ENCODE measurements at regions not wholly inside any gene's neighbourhood (a gene's known extent, or its start where the extent isn't known, plus 50 kb on each side); places are given as distances from the start of the nearest gene placed in this dataset.

DNA sequence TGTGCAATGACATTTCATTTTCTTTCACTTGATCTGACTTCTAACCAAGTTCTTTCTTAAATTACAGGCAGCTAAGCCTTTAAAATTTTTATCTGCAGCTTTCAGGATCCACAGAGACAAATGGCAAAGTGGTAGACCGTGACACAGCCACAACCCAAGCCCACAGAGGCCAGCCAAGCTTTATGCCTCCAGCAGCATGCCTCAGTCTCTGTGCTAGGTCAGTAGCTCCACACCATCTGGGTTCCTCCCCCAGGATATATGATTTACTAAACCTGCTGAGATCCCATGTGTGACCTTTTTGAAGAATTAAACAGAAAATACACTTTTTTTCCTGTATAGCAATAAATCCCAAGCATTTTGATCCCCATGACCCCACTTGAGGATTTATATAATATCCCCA is 290.4 kb upstream of the CAND1 start:
- in situ Hi-C loops (cut with HindIII; ENCODE audit: low pct_unique_long_range_greater_than_20kb, low sequenced_read_pairs): no loop called here
- no peak for DNase-seq (ENCODE audit: low read depth, low spot score)
- ATAC-seq: no peak
- no peaks in the 10 kb centered on the region for H3K9me3 ChIP-seq (ENCODE audit: control insufficient read depth, insufficient read depth, low read depth, low read length)
- no peaks in the 10 kb centered on the region for H3K4me1 ChIP-seq (ENCODE audit: control insufficient read depth, insufficient read depth, low read length)
- no peaks in the 10 kb centered on the region for H3K27me3 ChIP-seq (ENCODE audit: control insufficient read depth, insufficient read depth, low read length)
- intact Hi-C loops (cut with micrococcal nuclease; ENCODE audit: unreplicated experiment): no loop called here
- TF ChIP-seq, protein P1, sequence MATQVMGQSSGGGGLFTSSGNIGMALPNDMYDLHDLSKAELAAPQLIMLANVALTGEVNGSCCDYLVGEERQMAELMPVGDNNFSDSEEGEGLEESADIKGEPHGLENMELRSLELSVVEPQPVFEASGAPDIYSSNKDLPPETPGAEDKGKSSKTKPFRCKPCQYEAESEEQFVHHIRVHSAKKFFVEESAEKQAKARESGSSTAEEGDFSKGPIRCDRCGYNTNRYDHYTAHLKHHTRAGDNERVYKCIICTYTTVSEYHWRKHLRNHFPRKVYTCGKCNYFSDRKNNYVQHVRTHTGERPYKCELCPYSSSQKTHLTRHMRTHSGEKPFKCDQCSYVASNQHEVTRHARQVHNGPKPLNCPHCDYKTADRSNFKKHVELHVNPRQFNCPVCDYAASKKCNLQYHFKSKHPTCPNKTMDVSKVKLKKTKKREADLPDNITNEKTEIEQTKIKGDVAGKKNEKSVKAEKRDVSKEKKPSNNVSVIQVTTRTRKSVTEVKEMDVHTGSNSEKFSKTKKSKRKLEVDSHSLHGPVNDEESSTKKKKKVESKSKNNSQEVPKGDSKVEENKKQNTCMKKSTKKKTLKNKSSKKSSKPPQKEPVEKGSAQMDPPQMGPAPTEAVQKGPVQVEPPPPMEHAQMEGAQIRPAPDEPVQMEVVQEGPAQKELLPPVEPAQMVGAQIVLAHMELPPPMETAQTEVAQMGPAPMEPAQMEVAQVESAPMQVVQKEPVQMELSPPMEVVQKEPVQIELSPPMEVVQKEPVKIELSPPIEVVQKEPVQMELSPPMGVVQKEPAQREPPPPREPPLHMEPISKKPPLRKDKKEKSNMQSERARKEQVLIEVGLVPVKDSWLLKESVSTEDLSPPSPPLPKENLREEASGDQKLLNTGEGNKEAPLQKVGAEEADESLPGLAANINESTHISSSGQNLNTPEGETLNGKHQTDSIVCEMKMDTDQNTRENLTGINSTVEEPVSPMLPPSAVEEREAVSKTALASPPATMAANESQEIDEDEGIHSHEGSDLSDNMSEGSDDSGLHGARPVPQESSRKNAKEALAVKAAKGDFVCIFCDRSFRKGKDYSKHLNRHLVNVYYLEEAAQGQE (IDR thresholded peaks at IDR 0.05; ENCODE audit: insufficient read depth in 1 of 2, low read depth in 2 of 2, low read length in 1 of 2): no peak
- TF ChIP-seq TCF7L2 (IDR thresholded peaks at IDR 0.05; ENCODE audit: low read depth, low read length) (no peak), POLR2AphosphoS5 (IDR thresholded peaks at IDR 0.05; ENCODE audit: low read depth, low read length) (no peak)
- no peaks in the 10 kb centered on the region for H3K36me3 ChIP-seq (ENCODE audit: control insufficient read depth, insufficient read depth, low read length)
- CTCF ChIA-PET: no interaction called here
- POLR2A ChIA-PET: no interaction called here
- H3K4me3 ChIP-seq (ENCODE audit: low read depth in 2 of 2, low read length in 2 of 2): no peak overlapping the region
- no peak overlapping the region for H3K27ac ChIP-seq (ENCODE audit: low read length)
- no TSS peak for BruUV-seq (replicated peaks)

DNA sequence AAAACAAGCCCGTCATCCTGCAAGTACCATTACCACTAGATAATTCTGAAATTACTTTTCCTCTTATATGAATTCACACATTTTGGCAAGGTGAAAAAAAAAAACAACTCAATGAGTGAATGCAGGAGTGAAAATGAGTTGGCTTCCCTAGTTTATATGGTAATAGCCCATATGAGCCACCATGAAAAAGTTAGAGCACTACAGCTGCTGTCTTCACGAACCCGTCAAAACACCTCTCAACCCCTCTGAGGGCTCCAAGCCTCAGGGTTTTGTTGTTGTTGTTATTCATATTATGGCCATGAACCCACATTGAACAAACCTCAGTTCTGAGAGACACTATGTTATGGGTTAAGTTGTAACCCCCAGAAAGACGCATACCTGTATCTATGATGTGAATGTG is 289.9 kb upstream of the CAND1 start:
- CTCF ChIA-PET: no interaction called here
- DNase-seq (ENCODE audit: low read depth, low spot score) (no peak), ATAC-seq (no peak)
- no peaks in the 10 kb centered on the region for H3K36me3 ChIP-seq (ENCODE audit: control insufficient read depth, insufficient read depth, low read length)
- H3K9me3 ChIP-seq (ENCODE audit: control insufficient read depth, insufficient read depth, low read depth, low read length): no peaks in the 10 kb centered on the region
- H3K27me3 ChIP-seq (ENCODE audit: control insufficient read depth, insufficient read depth, low read length): no peaks in the 10 kb centered on the region
- no TSS peak for BruUV-seq (replicated peaks)
- TF ChIP-seq, protein P1 (IDR thresholded peaks at IDR 0.05; ENCODE audit: insufficient read depth in 1 of 2, low read depth in 2 of 2, low read length in 1 of 2): no peak
- TF ChIP-seq SIN3A (IDR thresholded peaks at IDR 0.05; ENCODE audit: borderline replicate concordance, insufficient read depth, low read depth, low read length) (no peak), TCF7L2 (IDR thresholded peaks at IDR 0.05; ENCODE audit: low read depth, low read length) (no peak), POLR2AphosphoS5 (IDR thresholded peaks at IDR 0.05; ENCODE audit: low read depth, low read length) (no peak)
- TF ChIP-seq, protein P2, sequence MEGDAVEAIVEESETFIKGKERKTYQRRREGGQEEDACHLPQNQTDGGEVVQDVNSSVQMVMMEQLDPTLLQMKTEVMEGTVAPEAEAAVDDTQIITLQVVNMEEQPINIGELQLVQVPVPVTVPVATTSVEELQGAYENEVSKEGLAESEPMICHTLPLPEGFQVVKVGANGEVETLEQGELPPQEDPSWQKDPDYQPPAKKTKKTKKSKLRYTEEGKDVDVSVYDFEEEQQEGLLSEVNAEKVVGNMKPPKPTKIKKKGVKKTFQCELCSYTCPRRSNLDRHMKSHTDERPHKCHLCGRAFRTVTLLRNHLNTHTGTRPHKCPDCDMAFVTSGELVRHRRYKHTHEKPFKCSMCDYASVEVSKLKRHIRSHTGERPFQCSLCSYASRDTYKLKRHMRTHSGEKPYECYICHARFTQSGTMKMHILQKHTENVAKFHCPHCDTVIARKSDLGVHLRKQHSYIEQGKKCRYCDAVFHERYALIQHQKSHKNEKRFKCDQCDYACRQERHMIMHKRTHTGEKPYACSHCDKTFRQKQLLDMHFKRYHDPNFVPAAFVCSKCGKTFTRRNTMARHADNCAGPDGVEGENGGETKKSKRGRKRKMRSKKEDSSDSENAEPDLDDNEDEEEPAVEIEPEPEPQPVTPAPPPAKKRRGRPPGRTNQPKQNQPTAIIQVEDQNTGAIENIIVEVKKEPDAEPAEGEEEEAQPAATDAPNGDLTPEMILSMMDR (IDR thresholded peaks at IDR 0.05): no peak
- no peak overlapping the region for H3K4me3 ChIP-seq (ENCODE audit: low read depth in 2 of 2, low read length in 2 of 2)
- no peak overlapping the region for H3K27ac ChIP-seq (ENCODE audit: low read length)
- POLR2A ChIA-PET: no interaction called here
- H3K4me1 ChIP-seq (ENCODE audit: control insufficient read depth, insufficient read depth, low read length): no peaks in the 10 kb centered on the region
- in situ Hi-C loops (cut with HindIII; ENCODE audit: low pct_unique_long_range_greater_than_20kb, low sequenced_read_pairs): no loop called here
- intact Hi-C loops (cut with micrococcal nuclease; ENCODE audit: unreplicated experiment): no loop called here

Data from Panc1 (cell line).